Kidney capillary endothelial cell (primary cell): ENCODE measurements at regions not wholly inside any gene's neighbourhood (a gene's known extent, or its start where the extent isn't known, plus 50 kb on each side); places are given as distances from the start of the nearest gene placed in this dataset.
"Not testable (repeated sequence)": the region's sequence is repeated elsewhere in the genome, so short reads cannot be mapped to it uniquely, and the experiment has no call there.

Source experiments
- DNase-seq: peaks from one replicate; pipeline ENCODE4 v3.0.0-alpha.2; 2018; ENCODE audit warnings: low spot score

DNA sequence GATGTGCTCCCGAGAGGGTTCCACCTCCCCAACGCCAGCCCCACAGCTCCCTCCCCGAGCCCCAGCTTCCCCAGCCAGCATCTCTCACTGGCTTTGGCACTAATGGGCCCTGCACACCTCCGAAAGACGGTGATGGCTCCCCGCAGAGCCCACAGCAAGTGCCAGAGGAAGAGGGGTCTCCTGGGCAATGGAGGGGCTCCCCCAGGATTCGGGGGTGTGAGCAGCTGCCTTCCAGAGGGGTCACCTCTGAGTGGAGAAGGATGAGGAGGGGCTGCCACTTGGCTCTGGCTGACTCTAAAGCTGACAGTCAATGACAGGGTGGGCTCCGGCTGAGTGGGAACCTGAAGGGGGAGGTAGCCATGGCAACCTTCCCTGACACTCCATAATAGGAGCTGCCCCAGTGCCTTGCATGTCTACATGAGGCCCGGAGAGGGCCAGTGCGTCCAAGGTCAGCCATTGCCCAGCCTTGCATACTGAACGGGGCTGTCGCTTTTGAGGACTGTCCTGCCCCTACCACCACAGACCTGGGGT is 98.6 kb upstream of the SYT13 start:
- no peak for DNase-seq

GRCh38 chr11:45384016-45384415 is 97.9 kb upstream of the SYT13 start:
- DNase-seq, result no peak

GRCh38 chr11:45383224-45383623 is 97.1 kb upstream of the SYT13 start:
- DNase-seq, result no peak

- DNase-seq, result no peak
Observed at GRCh38 chr11:45382133-45382878, 96.2 kb upstream of the SYT13 start.

DNA sequence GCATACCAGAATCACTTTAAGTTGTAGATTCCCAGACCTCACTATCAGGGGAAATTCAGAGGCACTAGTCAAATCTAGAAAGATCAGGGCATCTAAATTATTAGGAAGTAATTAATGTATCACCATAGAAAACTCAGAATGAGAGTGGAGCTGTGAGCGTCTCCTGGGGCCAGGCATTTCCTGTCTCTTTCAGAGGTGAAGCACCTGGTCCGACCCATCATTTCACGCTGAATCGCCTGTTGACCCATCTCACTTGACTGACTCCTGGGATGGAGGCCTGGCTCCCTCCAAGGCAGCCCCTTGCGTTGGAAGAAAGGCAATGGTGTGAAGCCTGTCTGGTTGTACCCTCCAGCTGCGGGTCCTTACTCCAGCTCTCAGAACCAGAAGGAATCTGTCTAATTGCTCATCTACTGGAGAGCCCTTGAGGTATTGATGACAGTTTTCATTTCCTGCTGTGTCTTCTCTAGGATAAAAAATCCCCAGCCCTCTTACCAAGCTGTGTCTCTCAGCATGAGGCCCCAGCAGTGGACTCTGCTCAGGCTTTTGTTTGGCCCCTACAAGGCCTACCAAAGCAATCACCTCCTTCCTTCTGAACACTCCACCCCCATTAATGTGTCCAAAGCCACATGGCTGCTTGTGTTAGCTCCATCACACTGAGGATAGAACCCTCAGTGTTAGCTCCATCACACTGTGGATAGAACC is 93.2 kb upstream of the SYT13 start:
- DNase-seq, result no peak

GRCh38 chr11:45378516-45378915 is 92.4 kb upstream of the SYT13 start:
- DNase-seq, result no peak

GRCh38 chr11:45374653-45375059 is 88.5 kb upstream of the SYT13 start:
- no peak for DNase-seq

- no peak for DNase-seq
Observed at GRCh38 chr11:45374130-45374529, 88.0 kb upstream of the SYT13 start.

DNA sequence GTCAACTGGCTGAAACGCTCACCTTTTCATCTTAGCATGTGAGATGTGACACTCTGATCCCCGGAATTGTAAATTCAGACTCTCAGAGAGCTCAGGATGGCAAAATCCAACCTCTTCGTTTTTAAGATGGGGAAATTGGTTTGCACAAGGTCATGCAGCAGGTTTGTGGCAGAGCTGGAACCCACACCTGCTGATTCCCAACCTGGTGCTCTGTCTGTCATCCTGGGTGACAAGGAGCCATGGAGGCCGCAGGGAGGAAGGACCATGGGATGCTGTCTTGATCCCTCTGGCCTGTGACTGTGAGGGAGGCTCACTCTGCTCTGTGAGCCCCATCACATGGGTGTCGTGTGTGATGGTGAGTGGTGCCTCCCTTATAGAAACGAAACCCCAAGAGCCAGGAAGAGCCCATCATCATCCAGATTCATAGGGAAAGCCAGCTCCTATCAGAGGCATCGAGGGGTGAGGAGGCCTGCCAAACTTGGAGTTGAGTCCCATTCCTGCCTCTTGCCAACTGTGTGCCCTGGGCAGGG is 87.4 kb upstream of the SYT13 start:
- no peak for DNase-seq

DNA sequence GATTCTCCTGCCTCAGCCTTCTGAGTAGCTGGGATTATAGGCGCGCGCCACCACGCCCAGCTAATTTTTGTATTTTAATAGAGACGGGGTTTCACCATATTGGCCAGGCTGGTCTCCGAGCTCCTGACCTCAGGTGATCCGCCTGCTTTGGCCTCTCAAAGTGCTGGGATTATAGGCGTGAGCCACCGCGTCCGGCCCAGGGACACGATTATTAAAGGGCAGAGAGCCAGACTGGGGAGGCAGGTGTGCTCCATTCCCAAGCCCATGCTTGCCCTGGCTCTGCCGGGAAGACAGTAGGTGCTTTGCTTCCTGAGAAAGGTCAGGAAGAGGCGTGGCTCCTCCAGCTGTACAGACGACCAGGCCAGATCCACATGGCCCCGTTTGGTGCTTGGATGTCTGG is 86.3 kb upstream of the SYT13 start:
- not testable (repeated sequence) for DNase-seq

DNA sequence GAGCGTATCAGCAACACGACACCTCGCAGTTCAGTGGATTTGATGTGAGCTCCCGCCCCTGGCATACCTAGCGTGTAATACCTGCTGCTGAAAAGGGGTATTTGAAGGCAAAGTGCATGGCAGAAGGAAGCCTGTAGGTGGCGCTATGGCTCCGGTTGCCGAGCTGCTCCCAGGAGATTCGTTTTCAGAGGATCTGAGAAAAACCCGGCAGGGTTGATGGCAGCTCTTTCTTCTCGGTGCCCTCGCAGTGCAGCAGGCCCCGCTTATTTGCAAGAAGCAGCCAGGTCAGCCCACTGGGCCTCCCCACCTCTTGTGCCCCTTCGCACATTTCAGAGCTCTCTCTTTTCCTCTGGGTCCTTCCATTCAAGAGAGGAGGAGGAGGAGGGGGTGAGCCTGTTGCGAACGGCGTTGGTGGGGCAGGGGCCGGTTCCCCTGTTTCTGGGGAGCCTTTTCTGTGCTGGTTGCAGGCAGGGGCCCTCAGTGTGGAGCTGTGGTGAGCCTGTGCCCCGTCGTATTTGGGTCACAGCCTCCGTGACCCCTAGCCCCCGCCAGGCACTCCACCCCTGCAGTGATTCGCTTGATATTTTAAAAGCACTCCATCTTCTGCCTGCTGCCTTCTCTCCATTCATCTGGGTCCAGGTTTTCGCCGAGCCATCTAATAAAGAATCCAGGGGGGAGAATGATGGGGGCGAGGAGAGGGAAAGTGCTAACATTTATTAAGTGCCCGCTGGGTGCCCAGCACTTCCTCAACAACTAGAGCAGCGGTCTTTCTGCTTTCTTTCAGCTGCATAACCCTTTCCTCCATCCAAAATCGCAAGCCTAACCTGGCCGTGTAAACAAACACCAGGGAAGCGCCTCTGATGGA is 85.3 kb upstream of the SYT13 start:
- DNase-seq, result peak; percentile 71

- DNase-seq, result no peak
Observed at GRCh38 chr11:45369313-45369712, 83.2 kb upstream of the SYT13 start.

DNA sequence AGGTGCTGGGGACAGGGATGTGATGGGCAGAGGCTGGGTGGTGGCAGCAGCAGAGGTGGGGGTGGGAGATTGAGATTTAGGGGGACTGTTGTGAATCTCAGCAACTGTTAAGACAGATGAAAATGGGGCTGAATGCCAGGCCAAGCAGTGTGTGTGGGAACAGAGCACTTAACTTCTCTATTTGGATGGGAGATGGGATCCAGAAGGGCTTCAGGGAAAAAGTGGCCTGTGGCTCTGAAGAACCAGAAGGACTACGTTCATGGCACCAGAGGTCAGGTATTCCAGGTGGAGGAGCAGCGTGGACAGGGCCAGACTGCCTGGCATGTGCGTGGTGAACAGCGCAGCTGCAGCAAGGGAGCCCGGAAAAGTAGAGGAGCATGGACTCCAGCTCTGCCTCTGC is 82.6 kb upstream of the SYT13 start:
- DNase-seq, result no peak

- no peak for DNase-seq
Observed at GRCh38 chr11:45366619-45367190, 80.6 kb upstream of the SYT13 start.

DNA sequence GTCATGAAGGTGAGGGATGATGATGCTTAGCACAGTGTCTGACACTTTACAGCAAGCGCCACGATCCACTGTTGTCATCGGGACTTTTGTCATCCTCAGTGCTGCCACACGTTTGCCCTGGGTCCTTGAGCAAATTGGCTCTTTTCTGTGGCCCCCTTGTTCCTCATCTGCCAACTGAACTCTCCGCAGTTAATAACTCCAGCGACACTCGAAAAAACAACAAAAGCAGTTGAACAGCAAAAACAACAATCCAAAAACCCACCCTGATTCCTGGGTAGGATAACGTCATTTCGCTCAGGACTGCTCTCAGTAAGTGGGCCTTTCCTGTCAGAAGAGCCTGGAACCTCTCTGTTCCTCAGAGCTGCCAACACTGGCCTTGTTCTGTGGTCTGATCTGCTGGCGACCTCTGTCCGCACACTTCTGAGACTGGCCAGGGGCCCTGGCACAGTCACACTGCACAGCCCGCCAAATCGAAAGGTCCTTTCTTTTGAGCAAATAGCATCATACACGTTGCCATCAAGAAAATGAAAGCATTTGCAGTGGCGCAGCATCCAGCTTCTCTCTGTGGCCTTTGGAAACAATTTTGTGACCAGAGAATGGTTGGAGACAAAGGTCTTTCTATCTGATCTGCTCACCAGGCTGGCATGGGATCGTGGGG is 79.9 kb upstream of the SYT13 start:
- DNase-seq, result no peak

GRCh38 chr11:45362636-45363035 is 76.5 kb upstream of the SYT13 start:
- no peak for DNase-seq

GRCh38 chr11:45361551-45361950 is 75.4 kb upstream of the SYT13 start:
- DNase-seq, result no peak

- DNase-seq, result no peak
Observed at GRCh38 chr11:45355706-45356041, 69.5 kb upstream of the SYT13 start.

DNA sequence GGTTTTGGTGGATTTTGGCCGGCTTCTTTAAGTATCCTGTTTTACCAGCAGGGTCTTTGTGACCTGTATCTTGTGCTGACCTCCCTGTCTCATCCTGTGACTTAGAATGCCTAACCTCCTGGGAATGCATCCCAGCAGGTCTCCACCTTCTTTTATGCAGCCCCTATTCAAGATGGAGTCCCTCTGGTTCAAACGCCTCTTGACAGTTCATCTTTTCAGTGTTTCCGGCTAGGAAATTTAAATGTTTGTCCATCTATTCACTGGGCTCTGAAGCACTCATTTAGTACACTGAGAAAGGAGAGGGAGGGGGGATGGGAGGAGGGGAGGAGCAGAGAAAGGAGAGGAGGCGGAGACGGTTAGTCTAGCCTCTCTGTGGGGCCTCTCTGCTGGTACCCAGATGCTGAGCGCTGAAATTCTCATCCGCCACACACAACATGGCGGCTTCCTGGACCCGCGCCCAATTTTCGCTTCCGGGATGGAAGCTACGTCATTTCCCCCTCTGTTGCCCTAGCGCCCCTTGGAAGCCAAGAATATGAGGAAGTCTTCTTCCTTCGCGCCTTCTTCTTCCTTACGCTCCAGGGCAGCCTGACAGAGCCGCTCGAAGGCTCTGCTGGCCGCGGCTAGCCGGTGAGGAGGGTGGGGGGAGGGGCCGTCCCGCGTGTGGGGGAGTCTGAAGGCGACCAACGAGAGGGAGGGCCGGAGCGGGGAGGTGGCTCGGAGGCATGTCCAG is 69.0 kb upstream of the SYT13 start:
- DNase-seq, result peak; percentile 62

GRCh38 chr11:45348729-45349128 is 62.6 kb upstream of the SYT13 start:
- DNase-seq, result no peak
